GM18505 (cell line): ENCODE measurements at regions not wholly inside any gene's neighbourhood (a gene's known extent, or its start where the extent isn't known, plus 50 kb on each side); places are given as distances from the start of the nearest gene placed in this dataset.

ENCODE experiments used
- ATAC-seq: cut with Tn5 transposase; IDR thresholded peaks from one replicate; pipeline ENCODE4 v1.9.1; 2021; ENCODE audit not compliant: unreplicated experiment
- POLR2A ChIP-seq: IDR thresholded peaks from 4 replicates; pipeline ENCODE4 v1.6.1; 2011; ENCODE audit warnings: borderline replicate concordance; ENCODE audit not compliant: insufficient read depth, insufficient read length; ENCODE audit errors: extremely low read depth

DNA sequence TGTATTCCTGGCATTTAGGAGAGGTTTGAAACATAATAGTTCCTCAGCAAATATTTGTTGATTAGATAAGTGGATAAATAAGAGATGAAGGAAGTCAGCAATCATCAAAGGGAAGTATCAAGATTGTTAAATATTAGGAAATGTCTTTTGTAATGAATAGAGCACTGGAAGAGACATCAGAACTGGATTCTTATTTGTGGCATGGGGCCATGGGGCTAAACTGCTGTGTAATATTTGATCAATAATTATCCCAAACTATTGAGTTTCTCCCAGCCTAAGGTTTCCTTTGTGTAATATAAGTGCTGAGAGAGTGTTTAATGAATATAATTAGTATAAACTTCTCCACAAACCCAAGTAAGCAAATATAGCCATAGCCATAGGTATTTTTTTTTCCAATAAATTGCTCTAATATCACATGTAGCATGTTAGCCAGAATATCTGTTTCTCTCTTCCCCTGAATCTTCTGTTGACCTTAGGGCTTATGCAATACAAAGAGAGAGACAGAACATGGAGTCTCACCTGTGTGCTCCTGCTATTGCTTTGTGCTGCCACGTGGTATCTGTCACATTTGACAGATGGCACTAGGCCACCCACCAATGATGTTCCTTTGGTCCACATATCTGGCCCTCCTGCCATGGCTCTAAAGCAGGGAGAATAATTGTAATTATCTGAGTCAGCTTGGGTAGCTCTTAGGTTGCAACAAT is 658.7 kb downstream of the SOX5 start:
- no peak for TF ChIP-seq POLR2A
- ATAC-seq: no peak

DNA sequence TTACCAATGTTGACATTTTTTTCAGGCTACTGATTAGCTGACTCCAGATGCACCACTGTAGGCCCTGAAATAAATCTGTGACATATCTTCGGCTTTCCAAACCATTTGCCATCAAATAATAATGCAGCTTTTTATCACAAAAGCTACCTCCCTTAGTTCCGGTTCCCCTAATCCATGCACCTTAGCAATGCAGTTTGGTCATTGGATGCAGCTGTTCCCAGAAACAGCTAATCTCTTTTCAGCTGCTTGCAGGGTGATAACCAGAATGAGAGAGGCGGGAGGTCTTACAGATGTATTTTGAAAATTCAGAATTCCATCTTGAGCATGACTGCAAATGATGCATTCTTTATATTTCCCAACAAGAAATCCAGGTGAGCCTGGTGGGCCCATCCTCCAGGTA is 646.2 kb downstream of the SOX5 start:
- TF ChIP-seq POLR2A: no peak
- no peak for ATAC-seq

DNA sequence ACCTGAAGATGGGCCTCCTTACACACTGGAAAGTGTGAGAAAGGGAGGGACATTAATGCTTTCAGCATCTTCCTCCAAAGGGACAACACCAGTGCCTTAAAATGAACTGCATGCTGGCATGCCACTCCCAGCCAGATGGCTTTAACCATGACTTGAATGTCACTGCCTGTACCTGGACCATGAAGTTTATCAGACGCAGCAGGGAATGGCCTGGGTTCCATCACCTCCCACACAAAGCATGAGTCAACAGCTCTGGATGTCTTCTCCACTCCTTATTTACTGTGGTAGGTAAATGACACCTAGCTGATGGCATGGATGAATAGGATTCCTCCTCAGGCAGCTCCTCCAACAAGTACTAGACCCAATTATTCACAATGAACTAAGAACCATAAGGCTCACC is 645.6 kb downstream of the SOX5 start:
- no peak for TF ChIP-seq POLR2A
- no peak for ATAC-seq

DNA sequence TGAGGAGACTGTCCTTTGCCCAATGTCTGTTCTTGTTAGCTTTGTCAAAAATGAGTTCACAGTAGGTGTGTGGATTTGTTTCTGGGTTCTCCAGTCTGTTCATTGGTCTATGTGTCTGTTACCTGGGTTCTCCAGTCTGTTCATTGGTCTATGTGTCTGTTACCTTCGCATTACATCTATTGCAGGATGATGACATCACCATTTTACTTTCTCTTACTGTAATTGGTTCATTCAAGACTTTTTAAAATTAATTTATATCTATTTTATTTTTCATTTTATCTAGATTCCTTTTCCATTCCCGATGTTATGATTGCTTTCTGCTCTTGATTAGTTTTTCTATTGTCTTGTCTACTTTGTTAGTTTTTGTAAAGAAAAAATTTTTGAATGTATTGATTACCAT is 615.5 kb downstream of the SOX5 start:
- ATAC-seq: no peak
- no peak for TF ChIP-seq POLR2A

DNA sequence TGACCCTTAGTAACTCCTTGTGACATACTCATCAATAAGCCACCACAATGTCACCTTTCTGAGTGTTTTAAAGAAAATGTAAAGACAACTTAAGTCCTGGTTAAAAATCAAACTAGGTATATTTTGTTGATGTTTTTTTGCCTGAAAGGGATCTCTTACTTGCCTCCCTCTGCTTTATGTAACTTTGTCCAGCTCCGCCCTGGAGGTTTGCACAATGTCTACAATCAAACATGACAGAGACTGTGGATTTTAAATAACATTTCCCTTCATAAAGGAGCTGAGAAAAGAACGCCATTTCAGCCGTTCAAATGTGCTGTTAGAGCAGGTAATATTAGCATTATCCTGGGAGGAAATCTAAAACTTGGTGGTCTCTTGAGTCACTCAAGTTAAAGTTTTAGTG is 613.9 kb downstream of the SOX5 start:
- ATAC-seq: no peak

DNA sequence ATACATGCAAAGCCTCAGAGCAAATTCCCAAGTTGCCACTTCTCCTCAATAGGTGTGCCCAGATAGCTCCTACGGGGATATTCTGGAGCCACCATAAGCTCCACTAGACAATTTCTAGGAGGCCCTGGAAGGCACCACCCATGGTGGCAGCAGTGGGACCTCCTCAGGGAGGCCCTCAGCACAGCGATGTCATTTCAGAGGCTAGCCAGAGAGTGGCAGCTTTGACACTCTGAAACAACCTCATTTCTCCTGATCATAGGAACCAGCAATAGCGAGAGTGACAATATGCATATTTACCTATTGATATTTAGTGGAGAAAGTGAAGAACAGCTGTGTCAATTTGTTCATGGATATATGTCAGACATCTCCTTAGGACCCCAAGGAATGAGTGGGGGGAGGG is 612.3 kb downstream of the SOX5 start:
- no peak for TF ChIP-seq POLR2A
- no peak for ATAC-seq

More for the DNA sequence above, 613.9 kb downstream of the SOX5 start:
- TF ChIP-seq POLR2A: no peak

DNA sequence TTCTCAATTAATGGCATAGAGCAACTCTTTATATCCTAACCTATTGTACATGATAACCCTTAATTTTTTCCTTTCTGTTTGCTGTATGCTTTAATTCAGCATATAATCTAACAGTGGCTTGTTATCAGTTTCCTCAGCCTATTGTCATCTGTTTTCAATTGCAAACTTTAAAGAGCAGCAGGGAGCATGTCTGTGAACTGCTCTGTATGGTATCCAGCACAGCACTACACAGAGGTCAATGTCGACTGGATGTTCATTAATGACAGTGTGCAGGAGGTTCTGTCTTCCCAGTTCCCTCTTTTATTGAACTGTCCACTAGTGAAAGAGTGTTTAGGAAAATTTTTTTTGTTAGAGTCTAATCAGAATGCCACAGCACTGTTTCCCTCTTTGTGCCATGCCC is 609.1 kb downstream of the SOX5 start:
- TF ChIP-seq POLR2A: no peak
- no peak for ATAC-seq

DNA sequence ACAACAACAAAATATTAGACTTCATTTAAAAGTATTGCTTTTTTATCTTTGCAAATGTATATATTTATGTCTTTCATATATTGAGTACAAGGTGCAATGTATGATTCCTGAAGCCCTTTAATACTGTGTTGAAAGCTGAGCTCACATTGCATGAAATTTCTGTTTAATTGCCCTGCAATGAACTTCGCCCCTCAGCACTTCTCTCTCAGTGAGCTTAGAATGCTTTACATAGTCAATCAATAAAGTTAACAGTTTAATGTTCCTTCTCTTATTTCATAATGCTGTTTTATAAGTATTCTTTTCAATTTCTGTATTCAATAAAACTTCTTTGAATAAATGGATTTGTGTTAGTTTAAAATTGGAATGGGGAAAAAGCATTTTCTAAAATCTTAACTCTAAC is 607.1 kb downstream of the SOX5 start:
- no peak for ATAC-seq
- no peak for TF ChIP-seq POLR2A

DNA sequence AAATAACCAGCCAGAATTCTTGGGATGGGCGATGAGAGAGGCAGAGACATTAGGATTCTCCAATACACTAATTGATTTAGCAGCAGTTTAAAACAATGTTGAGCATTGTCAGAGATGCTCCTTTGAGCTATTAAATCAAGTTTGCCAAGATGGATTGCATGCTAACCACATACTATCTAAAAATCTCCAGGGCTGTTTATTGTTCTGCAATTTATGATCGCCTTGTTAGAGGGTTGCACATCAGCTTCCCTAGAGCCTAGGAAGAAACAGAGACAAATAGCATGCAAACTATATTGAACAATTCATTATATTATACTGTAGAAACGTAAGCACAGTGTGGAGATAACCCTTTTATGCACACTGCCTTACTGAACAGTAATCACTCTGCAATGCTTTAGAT is 599.9 kb downstream of the SOX5 start:
- no peak for TF ChIP-seq POLR2A
- ATAC-seq: no peak

DNA sequence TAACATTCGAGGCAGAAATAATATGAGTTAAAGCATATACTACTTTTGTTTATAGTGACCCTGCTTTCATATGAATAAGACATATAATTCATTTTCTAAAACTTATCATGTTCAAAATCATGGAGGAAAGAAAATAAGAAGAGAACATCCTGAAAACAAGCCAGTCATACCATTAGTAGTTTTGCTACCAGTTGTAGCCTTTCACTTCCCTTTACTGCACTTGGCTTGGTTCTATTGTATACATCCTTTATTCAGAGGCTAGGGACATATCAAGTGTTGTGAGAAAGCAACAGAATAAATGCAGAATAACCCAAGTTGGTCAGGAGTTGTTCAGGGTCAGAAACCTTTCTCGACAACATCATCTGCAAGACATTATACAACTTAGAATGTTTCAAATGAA is 598.7 kb downstream of the SOX5 start:
- ATAC-seq: peak; percentile 96
- no peak for TF ChIP-seq POLR2A

DNA sequence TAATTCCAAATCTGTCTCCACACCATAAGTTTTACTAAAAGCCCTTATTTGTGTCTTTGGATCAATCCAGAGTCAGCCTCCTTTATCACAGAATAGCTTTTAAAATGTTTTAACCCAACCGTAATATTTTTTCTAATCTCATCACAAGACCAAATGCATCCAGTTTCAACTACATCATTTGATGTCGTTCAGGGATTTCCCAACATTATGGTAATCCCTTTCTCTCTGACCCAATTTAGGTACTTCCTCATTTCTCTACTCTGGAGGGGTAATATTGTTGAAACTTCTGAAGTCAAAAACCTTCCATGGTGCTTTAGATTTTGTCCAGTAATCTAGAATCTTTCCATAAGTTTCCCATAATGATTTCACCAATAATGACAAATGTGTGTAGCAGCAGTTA is 596.8 kb downstream of the SOX5 start:
- TF ChIP-seq POLR2A: no peak
- ATAC-seq: no peak

DNA sequence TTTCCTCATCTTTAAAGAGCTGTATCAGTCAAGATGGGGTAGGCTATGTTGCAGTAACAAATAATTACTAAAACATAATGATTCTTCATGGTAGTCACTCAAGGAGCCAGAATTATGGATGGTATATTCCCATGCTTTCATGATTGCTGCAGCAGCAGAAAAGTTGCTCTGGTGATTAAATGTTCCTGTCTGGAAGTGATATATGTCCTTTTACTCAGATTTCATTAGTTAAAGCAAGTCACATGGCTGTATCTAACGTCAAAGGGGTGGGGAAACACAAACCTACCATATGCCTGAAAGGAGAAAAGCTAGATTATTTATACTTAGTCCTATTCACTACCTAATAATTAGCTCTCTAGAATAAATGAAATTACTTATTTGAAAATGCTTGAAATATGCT is 594.7 kb downstream of the SOX5 start:
- no peak for TF ChIP-seq POLR2A

DNA sequence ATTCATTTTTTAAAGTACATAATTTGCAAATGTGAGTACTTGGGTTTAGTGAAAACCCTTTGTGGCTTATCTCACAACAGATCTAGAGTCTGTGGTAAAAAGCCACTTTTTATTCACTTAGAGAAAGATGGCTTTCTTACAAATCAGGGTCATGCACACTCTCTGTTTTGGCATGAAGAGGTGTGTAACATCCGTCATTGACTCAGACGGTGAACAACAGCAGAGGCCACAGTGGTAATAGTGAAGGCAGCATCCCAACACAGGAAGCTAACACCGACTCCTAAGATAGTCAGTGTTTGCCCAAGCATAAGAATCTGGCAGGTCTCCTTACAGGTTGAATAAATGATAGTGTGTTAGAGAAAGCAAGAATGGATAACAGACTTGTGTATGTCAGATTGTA is 593.0 kb downstream of the SOX5 start:
- no peak for ATAC-seq

More for the DNA sequence above, 594.7 kb downstream of the SOX5 start:
- ATAC-seq: no peak

DNA sequence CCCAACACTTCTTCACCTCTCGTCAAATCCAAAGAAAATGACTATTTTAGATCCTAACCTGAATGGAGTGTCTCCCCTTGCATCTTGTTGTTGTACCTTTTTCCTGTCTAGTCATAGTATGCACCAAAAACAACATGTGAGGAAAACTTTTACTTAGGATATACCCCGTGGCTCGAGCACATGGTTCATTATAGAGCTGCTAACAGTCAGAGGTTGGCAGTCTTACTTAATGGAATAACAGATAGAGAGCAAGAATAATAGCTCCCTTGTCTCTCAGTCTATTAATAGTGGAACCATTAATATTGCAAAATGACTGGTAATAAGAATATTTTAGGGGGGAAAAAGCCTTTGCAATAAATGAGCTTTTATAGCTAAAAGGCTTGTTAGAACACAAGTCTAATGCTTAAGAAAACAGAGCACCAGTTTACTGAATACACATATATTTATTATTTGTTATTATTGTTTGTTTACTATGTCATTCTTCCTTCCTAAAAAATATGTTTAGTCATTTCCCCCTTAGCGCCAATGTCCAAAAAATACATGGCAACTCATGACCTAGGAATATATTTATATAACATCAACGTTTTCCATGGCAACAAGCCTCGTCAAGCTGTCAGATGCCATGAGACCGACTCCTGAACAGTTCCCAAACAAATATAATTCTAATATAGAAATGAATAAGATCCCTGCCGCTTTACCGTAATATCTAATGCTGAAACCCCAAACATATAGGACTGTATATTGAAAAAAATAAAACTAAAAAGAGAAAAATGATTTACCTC is 592.4 kb downstream of the SOX5 start:
- ATAC-seq: no peak
- no peak for TF ChIP-seq POLR2A

More for the DNA sequence above, 593.0 kb downstream of the SOX5 start:
- TF ChIP-seq POLR2A: no peak
